ENCODE measurements at regions not wholly inside any gene's neighbourhood (a gene's known extent, or its start where the extent isn't known, plus 50 kb on each side); places are given as distances from the start of the nearest gene placed in this dataset.
"Not testable (repeated sequence)": the region's sequence is repeated elsewhere in the genome, so short reads cannot be mapped to it uniquely, and the experiment has no call there.

DNA sequence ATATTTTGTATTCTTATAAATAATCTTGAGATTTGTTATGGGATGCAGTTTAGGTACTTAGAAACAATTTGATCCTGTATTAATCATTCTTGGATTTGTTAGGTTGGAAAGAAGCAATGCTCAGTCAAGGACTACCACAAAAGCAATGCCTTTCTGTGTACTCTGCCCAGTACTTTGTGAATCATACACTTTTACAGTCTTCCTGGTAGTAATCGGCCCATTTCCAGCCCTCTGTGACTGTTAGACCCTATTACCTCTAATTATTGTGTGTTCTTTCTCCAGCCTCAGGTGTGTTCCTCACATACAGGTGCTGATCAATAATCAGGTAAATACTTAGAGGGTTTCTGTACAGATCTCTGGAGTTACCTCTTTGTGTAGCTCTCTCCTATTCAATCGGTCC lies 609.0 kb downstream of the KCNH5 start:
- no peak for DNase-seq

DNA sequence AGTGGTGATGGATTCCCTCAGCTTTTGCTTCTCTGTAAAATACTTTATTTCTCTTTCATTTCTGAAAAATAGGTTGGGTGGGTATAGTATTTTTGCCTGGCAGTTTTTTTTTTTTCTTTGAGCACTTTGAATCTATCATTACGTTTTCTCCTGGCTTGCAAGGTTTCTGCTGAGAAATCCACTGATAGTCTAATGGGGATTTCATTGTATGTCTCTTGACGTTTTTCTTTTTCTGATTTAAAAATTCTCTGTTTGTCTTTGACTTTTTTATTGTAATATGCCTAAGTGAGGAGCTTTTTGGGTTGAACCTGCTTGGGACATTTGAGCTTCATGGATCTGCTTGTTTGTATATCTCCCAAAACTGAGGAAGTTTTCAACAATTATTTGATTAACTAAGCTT lies 606.0 kb downstream of the KCNH5 start:
- DNase-seq = no peak

DNA sequence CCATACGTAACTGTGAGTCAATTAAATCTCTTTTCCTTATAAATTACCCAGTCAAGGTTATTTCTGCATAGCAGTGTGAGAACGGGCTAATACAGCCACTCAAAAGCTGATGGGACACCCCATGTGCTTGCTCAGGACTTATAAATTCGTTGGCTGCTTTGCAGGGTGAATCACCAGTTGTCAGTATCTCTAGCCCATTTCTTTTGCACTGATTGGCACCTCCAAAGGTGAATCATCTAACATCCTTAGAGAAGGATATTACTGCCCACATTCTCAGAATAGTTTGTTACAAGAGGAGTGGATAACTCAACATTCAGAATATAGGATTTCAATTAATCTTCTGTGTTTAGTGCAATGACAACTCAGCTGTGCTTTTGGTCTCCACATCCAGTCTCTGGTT lies 601.5 kb downstream of the KCNH5 start:
- no peak for DNase-seq

DNA sequence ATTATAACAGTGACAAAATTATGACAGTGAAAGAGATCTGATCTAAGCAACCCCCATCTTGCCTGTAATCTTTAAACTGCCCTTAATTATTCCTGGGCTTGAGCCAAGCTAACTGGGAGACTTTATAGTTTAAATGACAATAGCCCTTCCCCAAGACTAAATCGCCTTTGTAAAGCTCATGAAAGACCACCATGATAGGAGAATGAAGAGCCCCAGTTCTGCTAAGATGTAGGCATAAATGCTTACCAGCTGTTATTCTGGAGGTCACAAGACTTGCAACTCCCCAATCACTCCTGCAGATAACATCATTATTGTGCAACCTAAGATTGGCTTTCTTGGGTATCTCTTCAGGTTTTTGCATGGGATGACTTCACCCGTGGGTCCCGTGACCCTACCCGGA lies 599.7 kb downstream of the KCNH5 start:
- no peak for DNase-seq

GRCh38 chr14:62451221-62451620 lies 594.0 kb downstream of the KCNH5 start:
- no peak for DNase-seq

GRCh38 chr14:62453226-62453625 lies 592.0 kb downstream of the KCNH5 start:
- DNase-seq = no peak

- DNase-seq = no peak
Observed at GRCh38 chr14:62455446-62455845, 589.8 kb downstream of the KCNH5 start.

DNA sequence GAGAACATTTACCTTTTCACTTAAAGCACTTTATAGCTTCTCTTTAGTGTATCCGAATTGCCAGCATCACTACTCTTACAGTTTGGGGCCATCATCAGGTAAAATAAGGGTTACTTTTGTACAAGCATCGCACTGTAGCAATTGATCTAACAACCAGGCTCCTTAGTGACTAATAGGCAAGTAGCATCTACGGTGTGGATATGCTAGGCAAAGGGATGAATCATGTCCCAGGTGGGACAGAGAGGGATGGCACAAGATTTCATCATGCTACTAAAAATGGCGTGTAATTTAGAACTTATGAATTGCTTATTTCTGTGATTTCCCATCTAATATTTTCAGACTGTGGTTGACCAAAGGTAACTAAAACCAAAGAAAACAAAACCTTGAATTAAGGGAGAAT lies 582.3 kb downstream of the KCNH5 start:
- no peak for DNase-seq

- DNase-seq = no peak
Observed at GRCh38 chr14:62468946-62469345, 576.3 kb downstream of the KCNH5 start.

DNA sequence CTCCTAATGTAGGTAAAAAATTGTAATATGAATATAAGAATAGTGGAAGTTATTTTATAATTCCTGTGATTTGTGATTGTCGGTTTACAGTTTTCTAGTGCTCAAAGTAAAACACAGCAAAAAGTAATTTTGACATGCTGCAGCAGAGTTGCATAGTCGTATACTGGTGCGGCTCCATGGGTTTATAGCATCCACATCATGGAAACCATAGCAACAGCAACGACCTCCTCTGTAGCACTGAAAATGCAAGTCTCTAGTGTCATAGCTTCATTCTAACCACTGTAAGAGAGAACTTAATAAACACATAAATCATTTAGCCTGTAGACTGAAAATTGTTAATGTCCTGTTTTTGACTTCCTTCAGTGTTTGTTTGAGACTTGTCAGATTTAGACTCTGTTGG lies 574.3 kb downstream of the KCNH5 start:
- no peak for DNase-seq

- no peak for DNase-seq
Observed at GRCh38 chr14:62491146-62491545, 554.1 kb downstream of the KCNH5 start.

- no peak for DNase-seq
Observed at GRCh38 chr14:62497708-62498107, 547.5 kb downstream of the KCNH5 start.

DNA sequence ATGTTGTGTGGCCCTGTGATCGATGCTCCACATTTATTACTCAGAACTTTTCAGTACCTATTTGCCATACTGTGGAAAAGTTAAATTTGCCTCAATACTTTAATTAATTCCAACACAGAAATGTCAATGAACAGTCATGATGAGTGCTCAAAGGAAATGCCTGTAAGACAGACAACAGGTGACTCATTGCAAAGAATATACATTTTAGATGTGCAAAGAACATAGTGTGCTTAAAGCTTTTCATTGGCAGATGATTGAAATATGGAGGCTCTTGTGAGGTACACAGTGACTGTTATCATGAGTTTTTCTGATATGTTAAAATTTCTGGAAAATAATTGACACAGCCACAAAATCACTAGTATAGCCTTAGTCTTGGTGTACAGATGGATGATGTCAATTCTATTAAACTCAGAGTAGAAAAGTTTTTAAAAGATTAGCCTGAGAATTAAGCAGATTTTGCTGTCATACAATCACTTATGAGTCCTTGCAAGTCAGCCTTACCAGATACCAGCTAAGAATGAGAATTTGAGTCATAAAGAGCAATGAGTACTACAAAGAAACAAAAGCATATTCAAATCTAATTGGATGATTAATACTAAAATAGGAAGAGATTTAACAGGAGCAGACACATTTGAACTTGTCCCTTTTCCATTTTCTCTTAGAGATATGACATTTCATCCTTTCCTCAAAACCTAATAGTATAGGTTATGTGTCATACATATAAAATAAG lies 544.1 kb downstream of the KCNH5 start:
- no peak for DNase-seq

GRCh38 chr14:62505045-62505444 lies 540.2 kb downstream of the KCNH5 start:
- no peak for DNase-seq

- not testable (repeated sequence) for DNase-seq
Observed at GRCh38 chr14:62521309-62521708, 523.9 kb downstream of the KCNH5 start.

- no peak for DNase-seq
Observed at GRCh38 chr14:62528296-62528695, 517.0 kb downstream of the KCNH5 start.

DNA sequence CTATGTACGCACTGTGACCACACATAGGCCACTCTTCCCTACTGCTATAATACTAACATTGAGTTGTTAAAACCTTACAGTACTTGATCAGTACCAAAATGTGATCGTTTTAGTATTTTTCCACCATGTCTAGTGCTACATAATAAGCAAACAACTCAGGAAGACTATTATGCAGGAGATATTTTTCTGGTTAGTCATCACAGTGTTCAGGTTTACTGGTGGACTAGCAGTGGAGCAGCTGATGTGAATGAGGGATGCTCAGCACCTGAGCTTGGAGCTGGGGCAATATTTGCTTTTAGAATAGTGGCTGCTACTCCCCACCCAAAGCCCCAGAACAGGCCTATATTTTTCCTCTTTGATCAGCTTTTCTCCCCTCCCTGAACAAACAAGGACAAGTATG lies 513.1 kb downstream of the KCNH5 start:
- no peak for DNase-seq

GRCh38 chr14:62546862-62547474 lies 498.3 kb downstream of the KCNH5 start:
- DNase-seq = no peak

GRCh38 chr14:62557416-62557815 lies 487.8 kb downstream of the KCNH5 start:
- no peak for DNase-seq

DNA sequence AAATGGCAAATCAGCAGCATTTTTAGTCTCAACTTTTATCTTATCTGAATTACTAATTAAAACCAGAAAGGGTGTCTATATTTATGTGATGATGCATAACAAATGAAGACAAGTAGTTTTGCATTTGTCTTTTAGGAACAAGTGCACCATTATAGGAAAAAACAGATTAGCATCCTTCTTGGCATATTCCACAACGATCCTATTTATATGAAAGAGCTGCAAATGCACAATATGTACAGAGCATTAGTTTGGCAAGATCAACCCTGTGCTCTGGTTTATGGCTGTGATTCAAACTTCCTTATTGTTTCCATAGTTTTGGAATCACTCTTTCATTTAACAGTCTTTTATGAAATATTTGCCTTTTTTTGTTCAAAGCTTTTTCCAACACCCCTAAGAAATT lies 486.8 kb downstream of the KCNH5 start:
- DNase-seq = no peak

DNA sequence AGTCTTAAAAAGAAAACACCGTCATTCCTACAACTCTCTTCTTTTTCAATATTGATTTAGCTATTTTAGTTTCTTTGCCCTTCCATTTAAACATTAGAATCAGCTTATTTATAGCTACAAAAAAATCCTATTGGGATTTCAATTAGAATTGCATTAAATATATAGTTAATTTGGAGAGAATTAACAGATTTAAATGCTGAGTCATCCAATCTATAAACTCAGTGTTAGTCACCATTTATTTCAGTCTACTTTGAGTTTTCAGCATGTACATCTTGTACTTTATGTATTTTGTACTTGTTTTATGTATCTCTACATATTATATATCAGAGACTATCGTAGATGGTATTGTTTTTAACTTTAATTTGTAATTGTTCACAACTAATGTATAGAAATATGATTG lies 460.0 kb downstream of the KCNH5 start:
- no peak for DNase-seq

- DNase-seq = no peak
Observed at GRCh38 chr14:62592877-62593276, 452.4 kb downstream of the KCNH5 start.

DNA sequence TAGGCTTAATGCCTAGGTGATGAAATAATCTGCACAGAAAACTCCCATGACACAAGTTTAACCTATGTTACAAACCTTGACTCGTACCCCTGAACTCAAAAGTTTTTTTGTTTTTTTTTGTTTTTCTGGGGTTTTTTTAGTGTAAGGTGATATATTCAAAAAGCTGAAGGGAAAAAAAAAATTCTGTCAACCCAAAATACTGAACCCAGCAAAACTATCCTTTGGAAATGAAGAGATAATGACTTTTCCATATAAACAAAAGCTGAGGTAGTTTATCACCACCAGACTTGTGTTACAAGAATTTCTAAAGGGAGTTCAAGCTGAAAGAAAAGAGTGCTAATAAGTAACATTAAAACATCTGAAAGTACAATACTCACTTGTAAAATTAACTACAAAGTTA lies 448.1 kb downstream of the KCNH5 start:
- no peak for DNase-seq

- DNase-seq = no peak
Observed at GRCh38 chr14:62599616-62600385, 445.5 kb downstream of the KCNH5 start.
